ENCODE measurements at regions not wholly inside any gene's neighbourhood (a gene's known extent, or its start where the extent isn't known, plus 50 kb on each side); places are given as distances from the start of the nearest gene placed in this dataset.

GRCh38 chr17:77884019-77884418, 74.5 kb upstream of the TNRC6C start:
- DNase-seq = peak; percentile 49

DNA sequence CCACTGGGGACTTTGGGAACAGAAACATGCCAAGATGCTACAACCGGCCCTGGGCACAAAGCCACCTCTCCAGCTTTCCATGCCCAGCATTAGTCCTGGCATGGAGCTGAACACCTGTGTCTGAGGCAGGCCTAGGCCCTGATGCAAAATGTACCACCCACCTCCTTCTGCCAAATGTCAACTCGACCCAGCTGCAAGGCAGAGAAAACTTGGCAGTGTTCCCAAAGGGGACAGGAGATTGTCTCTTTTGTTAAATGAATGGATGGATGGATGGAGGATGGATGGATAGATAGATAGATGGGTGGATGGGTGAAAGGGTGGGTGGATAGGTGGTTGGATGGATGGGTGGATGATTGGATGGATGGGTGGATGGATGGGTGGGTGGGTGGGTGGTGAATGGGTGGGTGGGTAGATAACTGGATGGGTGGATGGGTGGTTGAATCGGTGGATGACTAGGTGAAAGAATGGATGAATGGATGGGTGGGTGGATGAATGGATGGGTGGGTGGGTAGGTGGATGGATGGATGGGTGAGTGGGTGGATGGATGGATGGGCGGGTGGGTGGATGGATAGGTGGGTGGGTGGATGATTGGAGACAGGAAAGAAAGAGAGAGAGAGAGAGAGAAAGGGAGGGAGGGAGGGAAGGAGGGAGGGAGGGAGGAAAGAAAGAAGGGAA, 73.4 kb upstream of the TNRC6C start:
- DNase-seq = no peak

- no peak for DNase-seq
Measured at GRCh38 chr17:77885678-77886386, 72.7 kb upstream of the TNRC6C start.

GRCh38 chr17:77886387-77886728, 72.1 kb upstream of the TNRC6C start:
- DNase-seq = no peak

DNA sequence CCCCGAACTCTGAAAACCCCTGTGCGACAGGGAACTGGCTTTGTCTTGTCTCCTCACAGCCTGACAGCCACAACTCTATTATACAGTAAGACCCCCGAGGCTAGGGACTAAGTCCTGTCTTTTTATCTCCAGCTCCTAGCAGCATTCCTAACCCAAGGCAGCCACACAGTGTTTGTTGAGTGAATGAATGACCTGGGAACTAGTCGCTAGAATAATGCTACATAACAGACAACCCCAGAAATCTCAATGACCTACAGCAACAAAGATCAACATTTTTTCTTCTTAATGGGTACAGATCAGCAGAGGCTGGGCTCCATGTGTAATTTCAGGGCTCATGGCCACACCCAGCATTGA, 71.4 kb upstream of the TNRC6C start:
- no peak for DNase-seq

- DNase-seq = peak; percentile 87
Measured at GRCh38 chr17:77887464-77888241, 70.8 kb upstream of the TNRC6C start.

- DNase-seq = no peak
Measured at GRCh38 chr17:77888242-77889134, 70.0 kb upstream of the TNRC6C start.

DNA sequence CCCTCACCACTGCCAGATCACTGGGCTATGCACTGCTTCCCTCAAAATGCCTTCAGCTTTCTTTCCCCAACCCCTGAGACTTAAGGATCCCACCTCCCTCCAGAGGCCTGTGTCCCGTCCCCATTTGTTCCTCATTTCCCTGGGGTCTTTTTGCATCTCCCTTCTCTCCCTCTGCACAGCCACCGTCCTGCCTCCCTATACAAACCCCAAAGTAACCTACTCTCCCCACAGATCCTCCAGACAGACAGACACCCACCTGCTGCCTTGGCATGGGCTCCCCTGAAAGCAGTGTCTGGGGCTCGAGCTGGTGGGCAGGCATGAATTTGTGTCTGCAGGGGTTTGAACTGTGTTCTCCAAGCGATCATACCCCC, 69.4 kb upstream of the TNRC6C start:
- DNase-seq = no peak

- DNase-seq = no peak
Measured at GRCh38 chr17:77889866-77890760, 68.4 kb upstream of the TNRC6C start.

DNA sequence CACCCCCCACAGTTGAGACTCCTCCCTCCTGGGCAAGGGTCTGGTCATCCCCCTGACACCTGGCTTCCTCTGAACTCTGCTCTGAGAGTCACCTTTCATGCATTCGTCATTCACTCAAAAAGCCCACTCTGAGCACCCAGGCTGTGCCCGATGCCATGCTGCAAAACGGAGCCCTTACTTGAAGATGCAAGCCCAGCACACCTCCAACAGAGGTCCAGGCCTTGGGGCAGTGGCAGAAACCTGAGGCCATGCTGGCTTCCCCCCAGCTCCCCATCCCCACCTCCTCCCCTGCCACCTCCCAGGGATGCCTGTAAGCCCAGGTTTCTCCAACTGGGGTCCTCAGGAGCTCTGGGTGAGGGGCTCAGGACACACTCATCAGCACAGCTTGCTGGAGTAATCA, 67.7 kb upstream of the TNRC6C start:
- DNase-seq = no peak

GRCh38 chr17:77891602-77892001, 66.9 kb upstream of the TNRC6C start:
- no peak for DNase-seq

- no peak for DNase-seq
Measured at GRCh38 chr17:77892031-77892430, 66.5 kb upstream of the TNRC6C start.

- DNase-seq = peak; percentile 21
Measured at GRCh38 chr17:77892469-77893143, 65.9 kb upstream of the TNRC6C start.

DNA sequence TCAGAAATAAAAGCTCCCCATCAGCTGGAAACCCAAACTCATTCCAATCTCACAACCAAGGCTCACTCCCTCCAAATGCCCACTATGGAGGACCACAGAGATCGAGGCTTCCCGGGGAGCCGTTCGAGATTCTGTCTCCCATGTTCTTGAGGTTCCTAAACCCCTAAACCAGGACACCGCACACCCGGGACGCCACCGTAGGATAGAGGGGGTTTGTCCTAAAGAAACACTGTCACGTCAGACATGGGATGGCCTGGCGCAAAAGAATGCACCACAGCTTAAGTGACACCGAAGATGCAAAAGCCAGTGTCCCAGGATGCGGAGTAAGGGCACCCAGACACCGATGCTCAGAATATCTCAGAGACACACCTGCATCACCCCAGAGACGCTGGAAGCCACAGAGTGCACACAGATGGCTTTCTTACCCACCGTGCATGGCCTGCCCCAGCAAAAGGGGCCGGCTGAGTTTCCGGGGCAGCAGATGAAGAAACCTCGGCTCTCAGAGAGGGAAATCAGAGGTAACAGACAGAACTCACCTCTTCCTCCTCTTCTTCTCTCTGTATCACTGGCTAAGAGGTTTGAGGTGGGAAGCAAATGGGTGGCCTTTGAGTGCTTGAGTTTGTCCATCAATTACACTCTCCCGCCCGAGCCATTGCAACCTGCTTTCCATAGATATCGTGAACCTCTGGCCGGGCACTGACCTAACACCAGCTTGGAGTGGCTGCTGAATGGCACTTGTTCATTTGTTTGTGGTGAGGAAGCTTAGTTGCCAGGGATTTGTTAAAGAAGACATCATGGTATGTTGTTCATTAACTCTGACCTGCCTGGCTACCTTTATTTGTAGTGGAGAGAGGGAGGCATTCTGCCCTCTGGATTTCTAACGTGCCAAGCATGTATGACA, 65.1 kb upstream of the TNRC6C start:
- no peak for DNase-seq

- no peak for DNase-seq
Measured at GRCh38 chr17:77894126-77894956, 64.2 kb upstream of the TNRC6C start.

GRCh38 chr17:77897741-77898301, 60.7 kb upstream of the TNRC6C start:
- no peak for DNase-seq

GRCh38 chr17:77898521-77899434, 59.7 kb upstream of the TNRC6C start:
- no peak for DNase-seq

- no peak for DNase-seq
Measured at GRCh38 chr17:77899498-77899897, 59.0 kb upstream of the TNRC6C start.
